GM19023 (cell line): ENCODE measurements at regions not wholly inside any gene's neighbourhood (a gene's known extent, or its start where the extent isn't known, plus 50 kb on each side); places are given as distances from the start of the nearest gene placed in this dataset.

Experiments used
- ATAC-seq: cut with Tn5 transposase; IDR thresholded peaks from one replicate; pipeline ENCODE4 v1.9.1; 2021; ENCODE audit warnings: mild to moderate bottlenecking, moderate library complexity; ENCODE audit not compliant: unreplicated experiment

DNA sequence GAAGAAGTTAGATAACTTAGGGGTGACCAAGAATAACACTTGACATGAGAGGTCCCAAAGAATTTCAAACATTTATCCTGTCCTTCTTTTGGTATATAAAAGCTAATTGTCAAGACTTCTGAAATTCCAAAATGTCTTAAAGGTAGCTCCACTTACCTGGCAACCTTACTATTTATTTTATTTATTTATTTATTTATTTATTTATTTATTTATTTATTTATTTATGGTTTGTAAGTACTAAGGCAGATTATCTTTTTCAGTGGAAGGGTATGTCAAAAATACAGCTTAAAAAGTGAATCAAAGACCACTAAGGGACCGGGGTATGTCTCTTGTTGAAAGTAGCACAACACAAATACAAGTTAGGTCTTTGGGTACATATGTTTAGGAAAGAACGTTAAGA lies 620.8 kb upstream of the B3GALT2 start:
- no peak for ATAC-seq

DNA sequence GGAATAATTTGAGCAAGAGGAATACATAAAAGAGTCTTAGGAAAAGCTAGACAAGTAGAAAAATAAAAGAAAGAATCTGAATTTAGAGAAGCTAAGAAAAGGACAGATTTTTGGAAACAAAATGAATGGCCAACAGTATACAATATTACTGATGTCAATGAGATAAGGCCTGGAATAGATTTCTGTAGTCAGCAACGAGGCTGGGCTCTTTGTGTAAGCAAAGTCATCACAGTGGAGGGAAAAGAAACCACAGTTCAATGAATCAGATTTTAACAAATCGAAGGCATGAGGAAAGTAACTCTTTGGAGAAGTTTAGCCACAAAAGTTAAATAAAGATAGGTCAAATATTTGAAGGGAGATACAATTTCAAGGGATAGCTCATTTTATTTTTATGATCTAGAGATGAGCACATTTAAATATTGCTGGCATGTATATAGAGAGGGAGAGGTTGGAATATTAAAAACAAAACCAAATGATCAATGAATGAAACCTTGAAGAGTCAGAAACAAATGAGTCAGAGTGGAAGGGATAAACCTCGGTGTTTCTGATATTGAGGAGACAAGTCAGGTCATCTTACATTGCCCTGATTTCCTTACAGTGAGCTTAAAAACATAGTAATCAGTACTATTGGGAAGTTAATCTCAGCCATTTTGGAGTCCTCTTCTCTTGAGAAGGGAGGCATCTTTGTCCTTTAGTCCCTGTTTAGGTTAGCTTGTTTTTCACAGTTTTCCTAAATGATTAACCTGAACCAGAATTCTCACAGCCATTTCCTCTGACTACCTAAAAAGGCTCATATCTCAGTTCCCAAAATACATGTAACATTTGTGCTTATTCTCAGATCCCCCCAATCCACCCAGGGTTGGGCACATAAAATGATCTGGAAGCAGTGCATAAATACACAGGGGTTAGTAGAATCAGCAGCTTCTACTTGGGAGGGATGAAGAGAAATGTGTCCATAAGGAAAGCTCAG lies 620.0 kb upstream of the B3GALT2 start:
- no peak for ATAC-seq

GRCh38 chr1:193799948-193800690 lies 613.7 kb upstream of the B3GALT2 start:
- no peak for ATAC-seq

- ATAC-seq, result no peak
Measured at GRCh38 chr1:193799371-193799770, 613.0 kb upstream of the B3GALT2 start.

GRCh38 chr1:193794239-193794638 lies 607.8 kb upstream of the B3GALT2 start:
- ATAC-seq, result no peak

GRCh38 chr1:193791746-193792145 lies 605.3 kb upstream of the B3GALT2 start:
- ATAC-seq, result no peak

- ATAC-seq, result no peak
Measured at GRCh38 chr1:193787061-193787460, 600.6 kb upstream of the B3GALT2 start.

GRCh38 chr1:193785850-193786420 lies 599.5 kb upstream of the B3GALT2 start:
- no peak for ATAC-seq

GRCh38 chr1:193774536-193775323 lies 588.3 kb upstream of the B3GALT2 start:
- no peak for ATAC-seq

DNA sequence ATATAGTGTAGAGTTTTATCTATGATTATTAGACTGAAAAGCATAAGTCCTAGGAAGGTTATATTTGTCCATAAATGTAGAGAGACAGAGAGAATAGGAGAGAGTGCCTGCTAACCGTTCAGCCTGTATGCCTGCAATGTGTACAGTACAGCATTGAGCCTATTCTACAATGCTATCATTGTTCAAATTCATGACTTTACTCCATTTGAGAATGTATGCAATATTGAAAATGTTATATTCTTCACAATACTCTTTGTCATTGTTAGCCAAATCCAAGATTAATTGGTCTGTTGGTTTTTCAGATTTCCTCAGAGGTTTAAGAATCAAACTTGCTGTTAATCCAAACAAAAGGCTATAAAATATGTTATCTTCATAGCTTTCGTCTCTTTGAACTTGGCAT lies 585.2 kb upstream of the B3GALT2 start:
- no peak for ATAC-seq

DNA sequence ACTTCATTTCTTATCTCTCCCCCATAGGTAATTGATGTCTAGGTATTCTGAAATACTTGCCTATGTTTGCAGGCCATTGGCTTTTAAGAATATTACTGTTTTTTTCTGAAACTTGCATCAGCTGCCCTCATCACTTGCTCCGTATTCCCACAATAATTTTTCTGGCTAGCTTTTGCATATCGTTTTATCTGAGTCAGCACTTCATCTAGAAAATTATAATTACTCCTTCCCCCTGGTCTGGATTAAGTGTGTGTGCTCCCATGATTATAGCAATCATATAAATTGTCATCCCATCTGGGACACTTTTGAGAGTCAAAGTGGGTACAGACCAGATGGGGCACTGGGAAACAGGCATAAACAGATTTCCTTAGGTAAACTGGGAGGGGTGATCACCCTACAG lies 583.2 kb upstream of the B3GALT2 start:
- ATAC-seq, result no peak

DNA sequence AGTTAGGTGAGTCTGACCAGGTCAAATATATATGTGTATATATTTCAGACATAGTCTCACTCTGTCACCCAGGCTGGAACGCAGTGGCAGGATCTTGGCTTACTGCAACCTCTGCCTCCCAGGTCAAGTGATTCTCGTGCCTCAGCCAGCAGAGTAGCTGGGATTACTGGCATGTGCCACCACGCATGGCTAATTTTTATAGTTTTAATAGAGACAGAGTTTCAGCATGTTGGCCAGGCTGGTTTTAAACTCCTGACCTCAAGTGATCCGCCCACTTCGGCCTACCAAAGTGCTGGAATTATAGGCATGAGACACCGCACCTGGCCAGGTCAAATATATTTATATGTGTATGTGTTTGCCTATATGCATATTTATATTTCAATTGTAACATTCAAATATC lies 581.5 kb upstream of the B3GALT2 start:
- no peak for ATAC-seq

- no peak for ATAC-seq
Measured at GRCh38 chr1:193766329-193766728, 579.9 kb upstream of the B3GALT2 start.

GRCh38 chr1:193763266-193763665 lies 576.9 kb upstream of the B3GALT2 start:
- ATAC-seq, result no peak

DNA sequence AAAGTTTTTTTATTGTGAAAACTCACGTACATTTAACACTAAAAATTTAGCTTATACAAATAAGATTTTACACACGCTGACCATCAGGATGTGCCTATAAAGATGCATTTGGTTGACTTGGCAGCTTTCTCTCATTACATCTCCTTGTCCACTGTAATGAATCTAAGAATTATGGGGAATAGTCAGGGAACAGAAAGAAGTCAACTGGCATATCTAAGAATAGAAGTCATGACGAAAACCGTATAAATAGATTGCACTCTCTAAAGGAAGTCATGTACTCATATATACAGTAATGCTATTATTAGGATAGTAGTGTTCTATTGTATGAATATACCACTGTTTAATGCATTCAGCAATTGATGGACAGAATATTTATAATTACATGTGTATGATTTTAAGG lies 575.8 kb upstream of the B3GALT2 start:
- no peak for ATAC-seq

- no peak for ATAC-seq
Measured at GRCh38 chr1:193755441-193755840, 569.0 kb upstream of the B3GALT2 start.

- ATAC-seq, result no peak
Measured at GRCh38 chr1:193754732-193755427, 568.5 kb upstream of the B3GALT2 start.

- no peak for ATAC-seq
Measured at GRCh38 chr1:193754151-193754550, 567.7 kb upstream of the B3GALT2 start.

- no peak for ATAC-seq
Measured at GRCh38 chr1:193753038-193753756, 566.8 kb upstream of the B3GALT2 start.

DNA sequence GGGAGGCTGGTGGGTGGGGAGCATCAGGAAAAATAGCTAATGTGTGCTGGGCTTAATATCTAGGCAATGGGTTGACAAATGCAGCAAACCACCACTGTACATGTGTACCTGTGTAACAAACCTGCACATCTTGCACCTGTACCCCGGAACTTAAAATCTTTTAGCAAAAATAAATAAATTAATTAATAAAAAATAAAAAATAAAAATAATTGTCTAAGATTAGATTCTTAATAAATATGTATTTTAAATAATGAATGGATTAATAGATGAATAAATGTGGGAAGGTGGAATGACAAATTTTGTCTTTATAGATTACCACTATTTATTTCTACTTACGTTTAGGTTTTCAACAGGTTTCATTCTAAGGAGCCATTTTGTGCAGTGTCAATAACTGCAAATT lies 563.5 kb upstream of the B3GALT2 start:
- ATAC-seq, result no peak
